NCI-H2171 treated with DMSO at 0.1 percent for 48 hours (cell line): ENCODE measurements at regions not wholly inside any gene's neighbourhood (a gene's known extent, or its start where the extent isn't known, plus 50 kb on each side); places are given as distances from the start of the nearest gene placed in this dataset.
"Not testable (repeated sequence)": the region's sequence is repeated elsewhere in the genome, so short reads cannot be mapped to it uniquely, and the experiment has no call there.

Experiments
- DNase-seq: peaks from one replicate; lab custom pipeline; 2025; lab: John Stamatoyannopoulos, UW

- DNase-seq = no peak
Measured at GRCh38 chr9:2354216-2354615, 267.4 kb upstream of the VLDLR start.

- no peak for DNase-seq
Measured at GRCh38 chr9:2354856-2355696, 266.5 kb upstream of the VLDLR start.

- no peak for DNase-seq
Measured at GRCh38 chr9:2355697-2355983, 265.9 kb upstream of the VLDLR start.

GRCh38 chr9:2356041-2356790, 265.4 kb upstream of the VLDLR start:
- no peak for DNase-seq

- peak; percentile 98 for DNase-seq
Measured at GRCh38 chr9:2359891-2360471, 261.6 kb upstream of the VLDLR start.

- DNase-seq = peak; percentile 53
Measured at GRCh38 chr9:2362150-2362549, 259.4 kb upstream of the VLDLR start.

- no peak for DNase-seq
Measured at GRCh38 chr9:2363138-2363745, 258.3 kb upstream of the VLDLR start.

- no peak for DNase-seq
Measured at GRCh38 chr9:2363781-2364180, 257.8 kb upstream of the VLDLR start.

- DNase-seq = no peak
Measured at GRCh38 chr9:2367970-2368369, 253.6 kb upstream of the VLDLR start.

GRCh38 chr9:2373648-2374047, 247.9 kb upstream of the VLDLR start:
- no peak for DNase-seq

- DNase-seq = no peak
Measured at GRCh38 chr9:2375114-2375513, 246.5 kb upstream of the VLDLR start.

- no peak for DNase-seq
Measured at GRCh38 chr9:2377117-2377516, 244.5 kb upstream of the VLDLR start.

- DNase-seq = no peak
Measured at GRCh38 chr9:2377834-2378233, 243.8 kb upstream of the VLDLR start.

GRCh38 chr9:2378266-2378665, 243.3 kb upstream of the VLDLR start:
- DNase-seq = no peak

GRCh38 chr9:2378816-2379215, 242.8 kb upstream of the VLDLR start:
- no peak for DNase-seq

GRCh38 chr9:2384741-2385140, 236.8 kb upstream of the VLDLR start:
- no peak for DNase-seq

GRCh38 chr9:2385746-2386145, 235.8 kb upstream of the VLDLR start:
- DNase-seq = peak; percentile 25

- DNase-seq = no peak
Measured at GRCh38 chr9:2386566-2386965, 235.0 kb upstream of the VLDLR start.

- DNase-seq = no peak
Measured at GRCh38 chr9:2387166-2387565, 234.4 kb upstream of the VLDLR start.

GRCh38 chr9:2389404-2389803, 232.2 kb upstream of the VLDLR start:
- DNase-seq = peak; percentile 16

- no peak for DNase-seq
Measured at GRCh38 chr9:2390028-2390427, 231.6 kb upstream of the VLDLR start.

- DNase-seq = not testable (repeated sequence)
Measured at GRCh38 chr9:2391509-2392132, 230.0 kb upstream of the VLDLR start.
